ENCODE measurements at regions not wholly inside any gene's neighbourhood (a gene's known extent, or its start where the extent isn't known, plus 50 kb on each side); places are given as distances from the start of the nearest gene placed in this dataset.
"Not testable (repeated sequence)": the region's sequence is repeated elsewhere in the genome, so short reads cannot be mapped to it uniquely, and the experiment has no call there.

- H3K27me3 ChIP-seq (replicated peaks; ENCODE audit: insufficient read depth) = no peaks in the 10 kb centered on the region
- no peak overlapping the region for H3K27ac ChIP-seq
- H3K4me1 ChIP-seq (replicated peaks) = no peaks in the 10 kb centered on the region
- intact Hi-C loops (cut with DNase I) = no loop called here
- H3K4me3 ChIP-seq = no peak overlapping the region
- H3K9me3 ChIP-seq = no peaks in the 10 kb centered on the region
- no peak for TF ChIP-seq POLR2A (IDR thresholded peaks at IDR 0.05)
- no peak for TF ChIP-seq POLR2AphosphoS5 (IDR thresholded peaks at IDR 0.05)
- no peak for TF ChIP-seq CTCF (IDR thresholded peaks at IDR 0.05)
- 80% methylated on average over 4 of the region's 4 CpGs for WGBS
- no peak for DNase-seq (ENCODE audit: low spot score)
- no peaks in the 10 kb centered on the region for H3K36me3 ChIP-seq
These were observed 215.3 kb downstream of the FAM43A start for GRCh38 chr3:194900854-194901522.

GRCh38 chr3:194903447-194903846 lies 217.8 kb downstream of the FAM43A start:
- DNase-seq (ENCODE audit: low spot score); H3K27ac ChIP-seq; H3K27me3 ChIP-seq (replicated peaks; ENCODE audit: insufficient read depth); H3K9me3 ChIP-seq; H3K4me1 ChIP-seq (replicated peaks); H3K4me3 ChIP-seq; H3K36me3 ChIP-seq; intact Hi-C loops (cut with DNase I): not testable (repeated sequence)
- WGBS = 88% methylated on average over 2 of the region's 2 CpGs

GRCh38 chr3:194904999-194905398 lies 219.3 kb downstream of the FAM43A start:
- H3K4me1 ChIP-seq (replicated peaks); intact Hi-C loops (cut with DNase I); H3K36me3 ChIP-seq; H3K27me3 ChIP-seq (replicated peaks; ENCODE audit: insufficient read depth); H3K27ac ChIP-seq; H3K9me3 ChIP-seq; H3K4me3 ChIP-seq; DNase-seq (ENCODE audit: low spot score): not testable (repeated sequence)
- 92% methylated on average over 3 of the region's 3 CpGs for WGBS

GRCh38 chr3:194905696-194906095 lies 220.0 kb downstream of the FAM43A start:
- Histone ChIP-seq H3K9me3 (no peaks in the 10 kb centered on the region), H3K4me3 (no peak overlapping the region), H3K4me1 (replicated peaks) (no peaks in the 10 kb centered on the region), H3K27me3 (replicated peaks; ENCODE audit: insufficient read depth) (no peaks in the 10 kb centered on the region), H3K36me3 (no peaks in the 10 kb centered on the region), H3K27ac (no peak overlapping the region)
- 94% methylated on average over 2 of the region's 2 CpGs for WGBS
- intact Hi-C loops (cut with DNase I) = no loop called here
- no peak for DNase-seq (ENCODE audit: low spot score)
- TF ChIP-seq CTCF (IDR thresholded peaks at IDR 0.05) (no peak), POLR2AphosphoS5 (IDR thresholded peaks at IDR 0.05) (no peak), POLR2A (IDR thresholded peaks at IDR 0.05) (no peak)

- intact Hi-C loops (cut with DNase I) = no loop called here
- Histone ChIP-seq H3K27me3 (replicated peaks; ENCODE audit: insufficient read depth) (no peaks in the 10 kb centered on the region), H3K27ac (no peak overlapping the region), H3K9me3 (no peaks in the 10 kb centered on the region), H3K4me1 (replicated peaks) (no peaks in the 10 kb centered on the region), H3K4me3 (no peak overlapping the region), H3K36me3 (no peaks in the 10 kb centered on the region)
- DNase-seq (ENCODE audit: low spot score) = no peak
- 65% methylated on average over 4 of the region's 4 CpGs for WGBS
- TF ChIP-seq POLR2AphosphoS5 (IDR thresholded peaks at IDR 0.05) = no peak
- TF ChIP-seq CTCF (IDR thresholded peaks at IDR 0.05) = no peak
- TF ChIP-seq POLR2A (IDR thresholded peaks at IDR 0.05) = no peak
These were observed 220.5 kb downstream of the FAM43A start for GRCh38 chr3:194906229-194906629.

- TF ChIP-seq CTCF (IDR thresholded peaks at IDR 0.05) (no peak), POLR2A (IDR thresholded peaks at IDR 0.05) (no peak), POLR2AphosphoS5 (IDR thresholded peaks at IDR 0.05) (no peak)
- Histone ChIP-seq H3K4me3 (no peak overlapping the region), H3K36me3 (no peaks in the 10 kb centered on the region), H3K4me1 (replicated peaks) (no peaks in the 10 kb centered on the region), H3K27me3 (replicated peaks; ENCODE audit: insufficient read depth) (no peaks in the 10 kb centered on the region), H3K9me3 (no peaks in the 10 kb centered on the region), H3K27ac (no peak overlapping the region)
- intact Hi-C loops (cut with DNase I) = no loop called here
- no peak for DNase-seq (ENCODE audit: low spot score)
- 85% methylated on average over 11 of the region's 11 CpGs for WGBS
These were observed 221.4 kb downstream of the FAM43A start for GRCh38 chr3:194906970-194907629.

Data from prostate gland (tissue), 2 donors.